HG02885 (cell line): ENCODE measurements at regions not wholly inside any gene's neighbourhood (a gene's known extent, or its start where the extent isn't known, plus 50 kb on each side); places are given as distances from the start of the nearest gene placed in this dataset.

ENCODE experiments used
- ATAC-seq: cut with Tn5 transposase; IDR thresholded peaks from one replicate; pipeline ENCODE4 v1.9.1; 2021; ENCODE audit warnings: mild to moderate bottlenecking; ENCODE audit not compliant: unreplicated experiment, poor library complexity

- ATAC-seq: no peak
These were observed 155.1 kb upstream of the FRMD4B start for GRCh38 chr3:69540706-69541581.

GRCh38 chr3:69539134-69539533, 153.2 kb upstream of the FRMD4B start:
- no peak for ATAC-seq

GRCh38 chr3:69538281-69538680, 152.4 kb upstream of the FRMD4B start:
- no peak for ATAC-seq

- ATAC-seq: no peak
These were observed 150.6 kb upstream of the FRMD4B start for GRCh38 chr3:69536306-69537020.

- no peak for ATAC-seq
These were observed 149.7 kb upstream of the FRMD4B start for GRCh38 chr3:69535613-69536012.

- no peak for ATAC-seq
These were observed 146.8 kb upstream of the FRMD4B start for GRCh38 chr3:69532547-69533224.

GRCh38 chr3:69531576-69532546, 146.0 kb upstream of the FRMD4B start:
- ATAC-seq: no peak

- no peak for ATAC-seq
These were observed 144.7 kb upstream of the FRMD4B start for GRCh38 chr3:69530554-69530953.

GRCh38 chr3:69527498-69527897, 141.6 kb upstream of the FRMD4B start:
- no peak for ATAC-seq

- ATAC-seq: no peak
These were observed 138.9 kb upstream of the FRMD4B start for GRCh38 chr3:69524816-69525215.

- ATAC-seq: no peak
These were observed 135.4 kb upstream of the FRMD4B start for GRCh38 chr3:69521286-69521685.

- no peak for ATAC-seq
These were observed 125.5 kb upstream of the FRMD4B start for GRCh38 chr3:69511361-69511760.

- ATAC-seq: no peak
These were observed 124.7 kb upstream of the FRMD4B start for GRCh38 chr3:69510481-69511030.

- ATAC-seq: no peak
These were observed 123.4 kb upstream of the FRMD4B start for GRCh38 chr3:69509288-69509687.

- ATAC-seq: no peak
These were observed 120.0 kb upstream of the FRMD4B start for GRCh38 chr3:69505770-69506407.

- ATAC-seq: no peak
These were observed 118.3 kb upstream of the FRMD4B start for GRCh38 chr3:69504232-69504631.

GRCh38 chr3:69500604-69501003, 114.7 kb upstream of the FRMD4B start:
- no peak for ATAC-seq

- ATAC-seq: no peak
These were observed 114.1 kb upstream of the FRMD4B start for GRCh38 chr3:69499899-69500421.

- ATAC-seq: no peak
These were observed 113.5 kb upstream of the FRMD4B start for GRCh38 chr3:69499422-69499821.
